Mesodermal cell (in vitro differentiated cells): ENCODE measurements at regions not wholly inside any gene's neighbourhood (a gene's known extent, or its start where the extent isn't known, plus 50 kb on each side); places are given as distances from the start of the nearest gene placed in this dataset.
"Not testable (repeated sequence)": the region's sequence is repeated elsewhere in the genome, so short reads cannot be mapped to it uniquely, and the experiment has no call there.

ENCODE experiments used
- H3K27ac ChIP-seq: 2 replicates; pipeline ENCODE4 v1.7.0; 2013; ENCODE audit warnings: mild to moderate bottlenecking, low read depth, low read length, moderate library complexity; ENCODE audit not compliant: severe bottlenecking
- H3K36me3 ChIP-seq: 2 replicates; pipeline ENCODE4 v1.7.1; 2013; ENCODE audit warnings: mild to moderate bottlenecking, low read length, moderate library complexity; ENCODE audit not compliant: control insufficient read depth, insufficient read depth
- H3K4me1 ChIP-seq: one replicate; pipeline ENCODE4 v1.7.1; 2013; ENCODE audit warnings: mild to moderate bottlenecking, low read length; ENCODE audit not compliant: insufficient read depth, control insufficient read depth, poor library complexity, severe bottlenecking
- H3K4me3 ChIP-seq: 2 replicates; pipeline ENCODE4 v1.7.0; 2013; ENCODE audit warnings: low read length, control low read depth, mild to moderate bottlenecking; ENCODE audit not compliant: insufficient read depth, poor library complexity, severe bottlenecking; ENCODE audit errors: extremely low read depth
- H3K9me3 ChIP-seq: 2 replicates; pipeline ENCODE4 v1.7.1; 2013; ENCODE audit warnings: mild to moderate bottlenecking, low read length, moderate library complexity; ENCODE audit not compliant: control insufficient read depth
- WGBS, 2 experiments: methylation state at CpG; one replicate each; pipeline ENCODE4 v1.1.5; 2013; ENCODE audit warnings: missing lambda C conversion rate in 2 of 2; ENCODE audit not compliant: insufficient coverage in 2 of 2; 5-methylcytosine and 5-hydroxymethylcytosine counted together

GRCh38 chr1:25116117-25116516 is 116.2 kb downstream of the SYF2 start:
- not testable (repeated sequence) for H3K27ac ChIP-seq, H3K9me3 ChIP-seq, H3K4me3 ChIP-seq, H3K36me3 ChIP-seq
- H3K4me1 ChIP-seq = peaks cover 14% of the 10 kb centered on the region
- 89 to 100% methylated on average over 1 to 3 of the region's 7 CpGs for WGBS, 2 experiments

GRCh38 chr1:25113731-25114130 is 118.6 kb downstream of the SYF2 start:
- Histone ChIP-seq H3K4me1 (peaks cover 10% of the 10 kb centered on the region), H3K27ac (no peak overlapping the region), H3K36me3 (no peaks in the 10 kb centered on the region), H3K9me3 (peaks cover 12% of the 10 kb centered on the region), H3K4me3 (no peak overlapping the region)
- 100% methylated on average over 1 to 4 of the region's 4 CpGs for WGBS, 2 experiments

- no peak overlapping the region for H3K4me3 ChIP-seq
- peaks cover 10% of the 10 kb centered on the region for H3K4me1 ChIP-seq
- H3K36me3 ChIP-seq = no peaks in the 10 kb centered on the region
- peaks cover 12% of the 10 kb centered on the region for H3K9me3 ChIP-seq
- H3K27ac ChIP-seq = no peak overlapping the region
- 86 to 95% methylated on average over 1 to 3 of the region's 3 CpGs for WGBS, 2 experiments
Observed at GRCh38 chr1:25113086-25113485, 119.2 kb downstream of the SYF2 start.

- H3K4me1 ChIP-seq = peaks cover 10% of the 10 kb centered on the region
- 91 to 98% methylated on average over 6 of the region's 6 CpGs for WGBS, 2 experiments
- no peaks in the 10 kb centered on the region for H3K36me3 ChIP-seq
- no peak overlapping the region for H3K27ac ChIP-seq
- H3K9me3 ChIP-seq = peaks cover 9% of the 10 kb centered on the region
- H3K4me3 ChIP-seq = no peak overlapping the region
Observed at GRCh38 chr1:25112400-25112799, 119.9 kb downstream of the SYF2 start.

GRCh38 chr1:25111706-25112105 is 120.6 kb downstream of the SYF2 start:
- Histone ChIP-seq H3K4me3 (no peak overlapping the region), H3K9me3 (peaks cover 5% of the 10 kb centered on the region), H3K36me3 (no peaks in the 10 kb centered on the region), H3K27ac (no peak overlapping the region), H3K4me1 (peaks cover 10% of the 10 kb centered on the region)
- WGBS, 2 experiments = 54 to 71% methylated on average over 6 of the region's 7 CpGs

GRCh38 chr1:25110485-25110884 is 121.8 kb downstream of the SYF2 start:
- no peak overlapping the region for H3K27ac ChIP-seq
- WGBS, 2 experiments = 84 to 98% methylated on average over 4 to 5 of the region's 7 CpGs
- H3K4me3 ChIP-seq = no peak overlapping the region
- peaks cover 5% of the 10 kb centered on the region for H3K9me3 ChIP-seq
- H3K36me3 ChIP-seq = no peaks in the 10 kb centered on the region
- peaks cover 10% of the 10 kb centered on the region for H3K4me1 ChIP-seq

GRCh38 chr1:25110036-25110435 is 122.3 kb downstream of the SYF2 start:
- no peak overlapping the region for H3K27ac ChIP-seq
- no peaks in the 10 kb centered on the region for H3K36me3 ChIP-seq
- WGBS, 2 experiments = 94 to 100% methylated on average over 2 to 5 of the region's 5 CpGs
- peaks cover 5% of the 10 kb centered on the region for H3K9me3 ChIP-seq
- no peak overlapping the region for H3K4me3 ChIP-seq
- H3K4me1 ChIP-seq = peaks cover 10% of the 10 kb centered on the region

- Histone ChIP-seq H3K27ac (no peak overlapping the region), H3K36me3 (no peaks in the 10 kb centered on the region), H3K9me3 (peaks cover 5% of the 10 kb centered on the region), H3K4me1 (peaks cover 10% of the 10 kb centered on the region), H3K4me3 (no peak overlapping the region)
- WGBS, 2 experiments = 89 to 100% methylated on average over 1 of the region's 2 CpGs
Observed at GRCh38 chr1:25109531-25109951, 122.8 kb downstream of the SYF2 start.

GRCh38 chr1:25107643-25108010 is 124.7 kb downstream of the SYF2 start:
- Histone ChIP-seq H3K27ac (no peak overlapping the region), H3K4me1 (peaks cover 8% of the 10 kb centered on the region), H3K4me3 (no peak overlapping the region), H3K36me3 (no peaks in the 10 kb centered on the region), H3K9me3 (peaks cover 5% of the 10 kb centered on the region)
- 94 to 96% methylated on average over 9 of the region's 9 CpGs for WGBS, 2 experiments

GRCh38 chr1:25106976-25107642 is 125.2 kb downstream of the SYF2 start:
- no peaks in the 10 kb centered on the region for H3K36me3 ChIP-seq
- peaks cover 5% of the 10 kb centered on the region for H3K9me3 ChIP-seq
- 92 to 95% methylated on average over 13 to 20 of the region's 20 CpGs for WGBS, 2 experiments
- H3K4me3 ChIP-seq = no peak overlapping the region
- H3K27ac ChIP-seq = no peak overlapping the region
- H3K4me1 ChIP-seq = peaks cover 6% of the 10 kb centered on the region

GRCh38 chr1:25106352-25106751 is 126.0 kb downstream of the SYF2 start:
- Histone ChIP-seq H3K36me3 (no peaks in the 10 kb centered on the region), H3K9me3 (peaks cover 5% of the 10 kb centered on the region), H3K4me1 (no peaks in the 10 kb centered on the region), H3K27ac (no peak overlapping the region), H3K4me3 (no peak overlapping the region)
- WGBS, 2 experiments = 90 to 95% methylated on average over 4 to 5 of the region's 5 CpGs
